ENCODE measurements at regions not wholly inside any gene's neighbourhood (a gene's known extent, or its start where the extent isn't known, plus 50 kb on each side); places are given as distances from the start of the nearest gene placed in this dataset.

GRCh38 chr6:80456724-80457438 is 350.4 kb downstream of the BCKDHB start:
- DNase-seq (ENCODE audit: low spot score): no peak

- DNase-seq (ENCODE audit: low spot score): no peak
Observed at GRCh38 chr6:80454661-80455365, 348.3 kb downstream of the BCKDHB start.

GRCh38 chr6:80454197-80454596 is 347.7 kb downstream of the BCKDHB start:
- DNase-seq (ENCODE audit: low spot score): peak; percentile 47

GRCh38 chr6:80449726-80450125 is 343.3 kb downstream of the BCKDHB start:
- no peak for DNase-seq (ENCODE audit: low spot score)

- DNase-seq (ENCODE audit: low spot score): no peak
Observed at GRCh38 chr6:80446454-80447045, 340.1 kb downstream of the BCKDHB start.

- DNase-seq (ENCODE audit: low spot score): no peak
Observed at GRCh38 chr6:80445751-80446150, 339.3 kb downstream of the BCKDHB start.

GRCh38 chr6:80442366-80442765 is 335.9 kb downstream of the BCKDHB start:
- DNase-seq (ENCODE audit: low spot score): no peak

GRCh38 chr6:80441131-80441530 is 334.7 kb downstream of the BCKDHB start:
- DNase-seq (ENCODE audit: low spot score): no peak

- DNase-seq (ENCODE audit: low spot score): no peak
Observed at GRCh38 chr6:80440496-80441115, 334.1 kb downstream of the BCKDHB start.

- DNase-seq (ENCODE audit: low spot score): no peak
Observed at GRCh38 chr6:80439721-80440470, 333.4 kb downstream of the BCKDHB start.

GRCh38 chr6:80438772-80439171 is 332.3 kb downstream of the BCKDHB start:
- DNase-seq (ENCODE audit: low spot score): peak; percentile 56

GRCh38 chr6:80437801-80438200 is 331.3 kb downstream of the BCKDHB start:
- DNase-seq (ENCODE audit: low spot score): no peak

GRCh38 chr6:80437221-80437620 is 330.8 kb downstream of the BCKDHB start:
- DNase-seq (ENCODE audit: low spot score): no peak

GRCh38 chr6:80436663-80437062 is 330.2 kb downstream of the BCKDHB start:
- no peak for DNase-seq (ENCODE audit: low spot score)

- DNase-seq (ENCODE audit: low spot score): no peak
Observed at GRCh38 chr6:80435457-80435856, 329.0 kb downstream of the BCKDHB start.

GRCh38 chr6:80434691-80435350 is 328.4 kb downstream of the BCKDHB start:
- no peak for DNase-seq (ENCODE audit: low spot score)

- DNase-seq (ENCODE audit: low spot score): no peak
Observed at GRCh38 chr6:80433673-80434025, 327.2 kb downstream of the BCKDHB start.

- DNase-seq (ENCODE audit: low spot score): no peak
Observed at GRCh38 chr6:80433010-80433672, 326.7 kb downstream of the BCKDHB start.

- peak; percentile 61 for DNase-seq (ENCODE audit: low spot score)
Observed at GRCh38 chr6:80425089-80425823, 318.8 kb downstream of the BCKDHB start.

GRCh38 chr6:80411486-80411885 is 305.0 kb downstream of the BCKDHB start:
- no peak for DNase-seq (ENCODE audit: low spot score)
